ENCODE measurements at regions not wholly inside any gene's neighbourhood (a gene's known extent, or its start where the extent isn't known, plus 50 kb on each side); places are given as distances from the start of the nearest gene placed in this dataset.
"Not testable (repeated sequence)": the region's sequence is repeated elsewhere in the genome, so short reads cannot be mapped to it uniquely, and the experiment has no call there.

GRCh38 chr14:82689948-82690347 is 1156.3 kb upstream of the SEL1L start:
- intact Hi-C loops (cut with DNase I): no loop called here
- DNase-seq: no peak
- no peak for ATAC-seq

GRCh38 chr14:82691191-82691590 is 1157.5 kb upstream of the SEL1L start:
- intact Hi-C loops (cut with DNase I); DNase-seq; ATAC-seq: not testable (repeated sequence)

- intact Hi-C loops (cut with DNase I): no loop called here
- ATAC-seq (no peak), DNase-seq (no peak)
These were observed 1161.2 kb upstream of the SEL1L start for GRCh38 chr14:82694820-82695219.

GRCh38 chr14:82704218-82704617 is 1170.6 kb upstream of the SEL1L start:
- ATAC-seq (no peak), DNase-seq (no peak)
- intact Hi-C loops (cut with DNase I): no loop called here

GRCh38 chr14:82710267-82710841 is 1176.7 kb upstream of the SEL1L start:
- intact Hi-C loops (cut with DNase I): no loop called here
- DNase-seq: peak; percentile 25

GRCh38 chr14:82719617-82720016 is 1186.0 kb upstream of the SEL1L start:
- ATAC-seq (no peak), DNase-seq (no peak)
- intact Hi-C loops (cut with DNase I): no loop called here

More at GRCh38 chr14:82710267-82710841, 1176.7 kb upstream of the SEL1L start:
- peak in 1 of 2 donors; percentile 29 for ATAC-seq

- no peak for DNase-seq
- ATAC-seq: no peak
- intact Hi-C loops (cut with DNase I): no loop called here
These were observed 1186.8 kb upstream of the SEL1L start for GRCh38 chr14:82720431-82720830.

GRCh38 chr14:82720946-82721345 is 1187.3 kb upstream of the SEL1L start:
- ATAC-seq: peak in 1 of 2 donors; percentile 31

GRCh38 chr14:82724316-82724715 is 1190.7 kb upstream of the SEL1L start:
- DNase-seq: no peak
- ATAC-seq: peak in 1 of 2 donors; percentile 50
- intact Hi-C loops (cut with DNase I): no loop called here

More at GRCh38 chr14:82720946-82721345, 1187.3 kb upstream of the SEL1L start:
- intact Hi-C loops (cut with DNase I): no loop called here
- no peak for DNase-seq

- no peak for DNase-seq
- ATAC-seq: peak in 1 of 2 donors; percentile 63
- intact Hi-C loops (cut with DNase I): no loop called here
These were observed 1191.6 kb upstream of the SEL1L start for GRCh38 chr14:82725213-82725612.

- no peak for ATAC-seq
- no peak for DNase-seq
- intact Hi-C loops (cut with DNase I): no loop called here
These were observed 1197.9 kb upstream of the SEL1L start for GRCh38 chr14:82731526-82731925.

- intact Hi-C loops (cut with DNase I): no loop called here
- DNase-seq (no peak), ATAC-seq (no peak)
These were observed 1206.9 kb upstream of the SEL1L start for GRCh38 chr14:82740547-82740946.

GRCh38 chr14:82755476-82755875 is 1221.8 kb upstream of the SEL1L start:
- intact Hi-C loops (cut with DNase I): no loop called here
- DNase-seq (no peak), ATAC-seq (no peak)

- intact Hi-C loops (cut with DNase I): no loop called here
- no peak for ATAC-seq
- DNase-seq: no peak
These were observed 1222.3 kb upstream of the SEL1L start for GRCh38 chr14:82755923-82756322.

GRCh38 chr14:82757776-82758175 is 1224.1 kb upstream of the SEL1L start:
- intact Hi-C loops (cut with DNase I): no loop called here
- no peak for ATAC-seq
- no peak for DNase-seq

GRCh38 chr14:82759656-82760055 is 1226.0 kb upstream of the SEL1L start:
- intact Hi-C loops (cut with DNase I): no loop called here

GRCh38 chr14:82766123-82766522 is 1232.5 kb upstream of the SEL1L start:
- DNase-seq (no peak), ATAC-seq (no peak)
- intact Hi-C loops (cut with DNase I): no loop called here

More at GRCh38 chr14:82759656-82760055, 1226.0 kb upstream of the SEL1L start:
- ATAC-seq: no peak
- no peak for DNase-seq

- intact Hi-C loops (cut with DNase I): no loop called here
- ATAC-seq (no peak), DNase-seq (no peak)
These were observed 1233.3 kb upstream of the SEL1L start for GRCh38 chr14:82766996-82767395.

- DNase-seq (no peak), ATAC-seq (no peak)
- intact Hi-C loops (cut with DNase I): no loop called here
These were observed 1243.3 kb upstream of the SEL1L start for GRCh38 chr14:82776958-82777357.

GRCh38 chr14:82778008-82778590 is 1244.4 kb upstream of the SEL1L start:
- DNase-seq (no peak), ATAC-seq (no peak)
- intact Hi-C loops (cut with DNase I): no loop called here

- no peak for DNase-seq
- ATAC-seq: no peak
These were observed 1244.9 kb upstream of the SEL1L start for GRCh38 chr14:82778601-82779000.

More at GRCh38 chr14:82778601-82779000, 1244.9 kb upstream of the SEL1L start:
- intact Hi-C loops (cut with DNase I): no loop called here

All from left cardiac atrium (tissue), 4 donors.